ENCODE measurements at regions not wholly inside any gene's neighbourhood (a gene's known extent, or its start where the extent isn't known, plus 50 kb on each side); places are given as distances from the start of the nearest gene placed in this dataset.
"Not testable (repeated sequence)": the region's sequence is repeated elsewhere in the genome, so short reads cannot be mapped to it uniquely, and the experiment has no call there.

GRCh38 chr17:64786337-64786736 lies 124.2 kb upstream of the SMURF2 start:
- no peak for DNase-seq (ENCODE audit: low read depth in 2 of 3, low spot score in 2 of 3)

GRCh38 chr17:64785011-64785421 lies 122.9 kb upstream of the SMURF2 start:
- no peak for DNase-seq (ENCODE audit: low read depth in 2 of 3, low spot score in 2 of 3)

GRCh38 chr17:64784353-64785010 lies 122.4 kb upstream of the SMURF2 start:
- DNase-seq (ENCODE audit: low read depth in 2 of 3, low spot score in 2 of 3) = no peak

- DNase-seq (ENCODE audit: low read depth in 2 of 3, low spot score in 2 of 3) = no peak
These were observed 121.6 kb upstream of the SMURF2 start for GRCh38 chr17:64783556-64784352.

GRCh38 chr17:64783031-64783461 lies 120.9 kb upstream of the SMURF2 start:
- no peak for DNase-seq (ENCODE audit: low read depth in 2 of 3, low spot score in 2 of 3)

GRCh38 chr17:64781810-64782555 lies 119.9 kb upstream of the SMURF2 start:
- DNase-seq (ENCODE audit: low read depth in 2 of 3, low spot score in 2 of 3) = no peak

- peak in 2 of 3 donors; percentile 43 to 50 for DNase-seq (ENCODE audit: low read depth in 2 of 3, low spot score in 2 of 3)
These were observed 119.1 kb upstream of the SMURF2 start for GRCh38 chr17:64781014-64781756.

GRCh38 chr17:64780096-64781013 lies 118.2 kb upstream of the SMURF2 start:
- peak; percentile 29 to 45 (median 40) for DNase-seq (ENCODE audit: low read depth in 2 of 3, low spot score in 2 of 3)

GRCh38 chr17:64779376-64780095 lies 117.4 kb upstream of the SMURF2 start:
- DNase-seq (ENCODE audit: low read depth in 2 of 3, low spot score in 2 of 3) = no peak

GRCh38 chr17:64779098-64779375 lies 116.9 kb upstream of the SMURF2 start:
- DNase-seq (ENCODE audit: low read depth in 2 of 3, low spot score in 2 of 3) = not testable (repeated sequence)

GRCh38 chr17:64778240-64779097 lies 116.4 kb upstream of the SMURF2 start:
- peak in 2 of 3 donors; percentile 20 to 26 for DNase-seq (ENCODE audit: low read depth in 2 of 3, low spot score in 2 of 3)

GRCh38 chr17:64777415-64778239 lies 115.5 kb upstream of the SMURF2 start:
- peak in 2 of 3 donors; percentile 22 to 26 for DNase-seq (ENCODE audit: low read depth in 2 of 3, low spot score in 2 of 3)

- peak; percentile 50 to 83 (median 75) for DNase-seq (ENCODE audit: low read depth in 2 of 3, low spot score in 2 of 3)
These were observed 114.8 kb upstream of the SMURF2 start for GRCh38 chr17:64776720-64777414.

- DNase-seq (ENCODE audit: low read depth in 2 of 3, low spot score in 2 of 3) = no peak
These were observed 113.8 kb upstream of the SMURF2 start for GRCh38 chr17:64775701-64776570.

GRCh38 chr17:64774888-64775540 lies 112.9 kb upstream of the SMURF2 start:
- DNase-seq (ENCODE audit: low read depth in 2 of 3, low spot score in 2 of 3) = no peak
